ENCODE measurements at regions not wholly inside any gene's neighbourhood (a gene's known extent, or its start where the extent isn't known, plus 50 kb on each side); places are given as distances from the start of the nearest gene placed in this dataset.

- TF ChIP-seq CTCF (conservative IDR thresholded peaks at IDR 0.05; ENCODE audit: low read length) (no peak), EZH2phosphoT487 (IDR thresholded peaks at IDR 0.05; ENCODE audit: borderline replicate concordance, low read depth, low read length) (no peak)
These were observed 63.8 kb upstream of the DAPK1 start for GRCh38 chr9:87433853-87434252.

Data from OCI-LY7 (cell line).